ENCODE measurements at regions not wholly inside any gene's neighbourhood (a gene's known extent, or its start where the extent isn't known, plus 50 kb on each side); places are given as distances from the start of the nearest gene placed in this dataset.
A peak's percentile ranks its signal among the peaks of the same experiment; 100 is the strongest.

GRCh38 chr11:70614034-70614681 is 215.8 kb downstream of the CTTN start:
- DNase-seq: no peak

- no peak for DNase-seq
Measured at GRCh38 chr11:70615036-70615875, 216.9 kb downstream of the CTTN start.

- DNase-seq: no peak
Measured at GRCh38 chr11:70616317-70616716, 218.0 kb downstream of the CTTN start.

GRCh38 chr11:70616938-70617654 is 218.8 kb downstream of the CTTN start:
- no peak for DNase-seq

- peak; percentile 49 for DNase-seq
Measured at GRCh38 chr11:70618431-70619101, 220.2 kb downstream of the CTTN start.

- DNase-seq: no peak
Measured at GRCh38 chr11:70619591-70619990, 221.3 kb downstream of the CTTN start.

GRCh38 chr11:70620510-70621184 is 222.3 kb downstream of the CTTN start:
- no peak for DNase-seq

- no peak for DNase-seq
Measured at GRCh38 chr11:70621241-70621640, 222.9 kb downstream of the CTTN start.

- DNase-seq: no peak
Measured at GRCh38 chr11:70622091-70622490, 223.8 kb downstream of the CTTN start.

- DNase-seq: no peak
Measured at GRCh38 chr11:70623906-70624597, 225.7 kb downstream of the CTTN start.

GRCh38 chr11:70624598-70624993 is 226.3 kb downstream of the CTTN start:
- DNase-seq: no peak

GRCh38 chr11:70625051-70625450 is 226.7 kb downstream of the CTTN start:
- no peak for DNase-seq

GRCh38 chr11:70625582-70626518 is 227.5 kb downstream of the CTTN start:
- DNase-seq: no peak

- no peak for DNase-seq
Measured at GRCh38 chr11:70627219-70627618, 228.9 kb downstream of the CTTN start.

- DNase-seq: no peak
Measured at GRCh38 chr11:70628176-70628854, 230.0 kb downstream of the CTTN start.

- no peak for DNase-seq
Measured at GRCh38 chr11:70628855-70629844, 230.8 kb downstream of the CTTN start.

- DNase-seq: no peak
Measured at GRCh38 chr11:70630068-70630467, 231.7 kb downstream of the CTTN start.

- DNase-seq: no peak
Measured at GRCh38 chr11:70630816-70631623, 232.7 kb downstream of the CTTN start.
